ENCODE measurements at regions not wholly inside any gene's neighbourhood (a gene's known extent, or its start where the extent isn't known, plus 50 kb on each side); places are given as distances from the start of the nearest gene placed in this dataset.

DNA sequence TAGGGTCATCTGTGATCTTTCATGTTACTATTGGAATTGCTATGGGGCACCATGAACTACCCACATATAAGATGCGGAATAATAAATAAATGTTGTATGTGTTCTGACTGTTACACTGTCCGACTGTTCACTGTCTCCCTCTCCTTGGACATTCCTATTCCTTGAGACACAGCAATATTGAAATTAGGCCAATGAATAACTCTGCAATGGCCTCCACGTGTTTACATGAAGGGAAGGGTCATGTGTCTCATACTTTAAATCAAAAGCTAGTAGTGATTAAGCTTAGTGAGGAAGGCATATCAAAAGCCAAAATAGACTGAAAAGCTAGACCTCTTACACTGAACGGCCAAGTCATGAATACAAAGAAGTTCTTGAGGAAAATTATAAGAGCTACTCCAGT lies 751.3 kb downstream of the SOCS6 start:
- TF ChIP-seq, protein P1, sequence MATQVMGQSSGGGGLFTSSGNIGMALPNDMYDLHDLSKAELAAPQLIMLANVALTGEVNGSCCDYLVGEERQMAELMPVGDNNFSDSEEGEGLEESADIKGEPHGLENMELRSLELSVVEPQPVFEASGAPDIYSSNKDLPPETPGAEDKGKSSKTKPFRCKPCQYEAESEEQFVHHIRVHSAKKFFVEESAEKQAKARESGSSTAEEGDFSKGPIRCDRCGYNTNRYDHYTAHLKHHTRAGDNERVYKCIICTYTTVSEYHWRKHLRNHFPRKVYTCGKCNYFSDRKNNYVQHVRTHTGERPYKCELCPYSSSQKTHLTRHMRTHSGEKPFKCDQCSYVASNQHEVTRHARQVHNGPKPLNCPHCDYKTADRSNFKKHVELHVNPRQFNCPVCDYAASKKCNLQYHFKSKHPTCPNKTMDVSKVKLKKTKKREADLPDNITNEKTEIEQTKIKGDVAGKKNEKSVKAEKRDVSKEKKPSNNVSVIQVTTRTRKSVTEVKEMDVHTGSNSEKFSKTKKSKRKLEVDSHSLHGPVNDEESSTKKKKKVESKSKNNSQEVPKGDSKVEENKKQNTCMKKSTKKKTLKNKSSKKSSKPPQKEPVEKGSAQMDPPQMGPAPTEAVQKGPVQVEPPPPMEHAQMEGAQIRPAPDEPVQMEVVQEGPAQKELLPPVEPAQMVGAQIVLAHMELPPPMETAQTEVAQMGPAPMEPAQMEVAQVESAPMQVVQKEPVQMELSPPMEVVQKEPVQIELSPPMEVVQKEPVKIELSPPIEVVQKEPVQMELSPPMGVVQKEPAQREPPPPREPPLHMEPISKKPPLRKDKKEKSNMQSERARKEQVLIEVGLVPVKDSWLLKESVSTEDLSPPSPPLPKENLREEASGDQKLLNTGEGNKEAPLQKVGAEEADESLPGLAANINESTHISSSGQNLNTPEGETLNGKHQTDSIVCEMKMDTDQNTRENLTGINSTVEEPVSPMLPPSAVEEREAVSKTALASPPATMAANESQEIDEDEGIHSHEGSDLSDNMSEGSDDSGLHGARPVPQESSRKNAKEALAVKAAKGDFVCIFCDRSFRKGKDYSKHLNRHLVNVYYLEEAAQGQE (IDR thresholded peaks at IDR 0.05; ENCODE audit: insufficient read depth in 1 of 2, low read depth in 2 of 2, low read length in 2 of 2), result no peak
- TF ChIP-seq POLR2AphosphoS5 (IDR thresholded peaks at IDR 0.05; ENCODE audit: low read depth, low read length) (no peak), SIN3A (IDR thresholded peaks at IDR 0.05; ENCODE audit: borderline replicate concordance, insufficient read depth, low read length) (no peak), TAF1 (IDR thresholded peaks at IDR 0.05; ENCODE audit: borderline replicate concordance, insufficient read depth, low read length) (no peak)

Data from PFSK-1 (cell line).